Non-pigmented ciliary epithelial cell (primary cell): ENCODE measurements at regions not wholly inside any gene's neighbourhood (a gene's known extent, or its start where the extent isn't known, plus 50 kb on each side); places are given as distances from the start of the nearest gene placed in this dataset.
"Not testable (repeated sequence)": the region's sequence is repeated elsewhere in the genome, so short reads cannot be mapped to it uniquely, and the experiment has no call there.

ENCODE experiments used
- DNase-seq: peaks from one replicate; pipeline ENCODE4 v3.0.0-alpha.2; 2010; ENCODE audit warnings: low read depth

DNA sequence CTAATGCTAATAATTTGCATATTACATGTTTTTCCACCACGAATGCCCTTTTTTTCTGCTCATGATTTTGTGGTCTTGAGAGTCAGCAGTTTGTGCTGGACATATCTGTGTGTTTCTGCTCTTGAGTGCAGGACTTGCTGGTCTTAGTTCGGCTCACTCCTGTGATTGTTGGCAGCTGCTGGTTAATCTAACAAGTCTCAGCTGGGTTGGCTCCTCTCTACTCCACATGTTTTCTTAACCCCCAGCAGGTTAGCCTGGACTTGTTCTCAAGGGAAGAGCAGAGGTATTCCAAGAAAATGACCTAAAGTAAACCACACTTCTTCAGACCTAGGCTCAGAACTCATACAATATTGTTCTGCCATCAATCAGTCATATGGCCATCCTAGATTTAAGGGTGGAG, 1238.9 kb downstream of the XPNPEP1 start:
- DNase-seq = peak; percentile 20

DNA sequence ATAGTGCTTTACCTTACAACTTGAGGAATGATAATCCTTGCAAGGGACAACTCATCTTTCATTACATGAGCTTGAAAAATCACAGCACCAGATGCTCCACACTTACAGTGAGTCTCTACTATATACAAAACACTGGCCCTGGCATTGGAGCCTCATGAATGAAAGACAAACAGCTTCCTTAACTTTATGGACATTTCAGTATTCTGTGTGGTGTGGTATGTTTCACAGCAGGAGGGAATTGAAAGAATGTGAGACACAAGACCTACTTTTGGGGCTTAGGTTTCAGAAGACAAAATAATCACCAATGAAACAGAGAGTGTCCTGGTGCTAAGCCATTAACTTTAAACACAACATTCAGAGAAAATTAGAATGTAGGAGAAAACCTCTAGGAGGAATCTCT, 1249.6 kb downstream of the XPNPEP1 start:
- no peak for DNase-seq

DNA sequence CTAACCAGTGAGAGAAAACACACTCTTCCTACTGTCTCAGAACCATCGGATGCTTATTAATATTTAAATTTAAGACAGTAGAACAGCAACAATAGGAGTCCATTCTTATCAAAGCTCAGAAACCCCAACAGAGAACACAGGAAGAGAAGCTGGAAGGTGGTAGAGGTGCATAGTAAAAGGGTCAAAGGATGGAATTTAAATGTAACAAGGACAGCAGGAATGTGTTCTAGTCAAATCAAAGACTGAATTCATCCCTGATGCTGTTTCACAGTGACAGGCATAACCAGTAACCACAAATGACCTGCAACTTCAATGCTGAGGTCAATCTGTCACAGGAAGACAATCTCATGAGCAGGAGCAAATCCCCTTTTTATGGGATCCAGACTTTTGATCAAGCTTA, 1259.7 kb downstream of the XPNPEP1 start:
- no peak for DNase-seq

DNA sequence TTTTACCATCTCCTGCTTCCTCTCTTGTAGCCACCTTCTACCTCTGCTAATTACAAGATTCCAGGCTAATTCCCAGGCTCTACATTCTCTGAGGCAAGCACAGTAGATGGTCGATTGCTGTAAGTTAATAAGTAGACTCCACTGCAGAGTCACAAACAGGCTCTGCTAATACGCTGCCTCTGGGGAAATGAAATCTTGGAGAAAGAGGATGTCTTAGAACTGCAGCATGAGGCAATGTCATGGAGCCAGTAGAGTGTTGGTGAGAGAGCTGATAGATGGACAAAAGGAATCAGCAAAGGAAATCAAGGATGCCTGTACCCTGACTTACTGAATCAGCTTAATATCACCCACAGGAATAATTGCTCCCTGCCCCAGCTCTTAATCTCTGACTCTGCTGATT, 1260.3 kb downstream of the XPNPEP1 start:
- no peak for DNase-seq

DNA sequence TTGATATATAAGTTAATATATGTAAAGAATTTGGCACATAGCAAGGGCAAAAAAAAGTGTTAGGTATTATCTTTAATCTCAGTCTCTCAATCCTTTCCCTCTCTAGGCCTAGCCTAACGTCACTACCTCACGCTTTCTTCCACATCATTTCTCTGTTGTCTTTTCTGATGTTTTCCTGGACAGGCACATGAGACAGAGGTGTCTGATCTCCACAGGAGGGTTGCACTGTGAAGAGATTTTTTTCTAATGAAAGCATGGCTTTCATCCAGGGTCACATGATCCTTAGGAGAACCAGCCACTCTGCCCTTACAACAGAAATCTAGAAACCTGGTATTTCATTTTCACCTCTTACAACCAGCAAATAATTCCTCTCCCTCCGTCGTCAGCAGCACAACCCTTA, 1268.3 kb downstream of the XPNPEP1 start:
- DNase-seq = no peak

DNA sequence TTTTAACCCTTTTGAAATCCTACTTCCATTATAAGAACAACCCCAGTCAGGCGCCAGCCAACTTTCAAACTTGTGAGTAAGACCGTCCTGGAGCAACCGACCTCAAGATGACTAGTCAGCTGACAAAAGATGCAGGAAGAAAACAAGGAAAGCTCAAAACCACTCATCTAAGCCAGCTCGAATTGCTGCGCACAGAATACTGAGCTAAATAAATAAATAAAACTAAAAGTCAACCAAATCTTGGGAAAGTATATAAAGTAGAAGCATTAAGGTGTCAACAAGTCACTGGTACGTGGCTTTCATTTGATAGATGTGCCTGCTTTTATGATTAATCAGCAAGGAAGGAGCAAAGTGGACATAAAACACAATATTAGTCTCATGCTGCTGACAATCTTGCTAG, 1269.8 kb downstream of the XPNPEP1 start:
- DNase-seq = no peak

DNA sequence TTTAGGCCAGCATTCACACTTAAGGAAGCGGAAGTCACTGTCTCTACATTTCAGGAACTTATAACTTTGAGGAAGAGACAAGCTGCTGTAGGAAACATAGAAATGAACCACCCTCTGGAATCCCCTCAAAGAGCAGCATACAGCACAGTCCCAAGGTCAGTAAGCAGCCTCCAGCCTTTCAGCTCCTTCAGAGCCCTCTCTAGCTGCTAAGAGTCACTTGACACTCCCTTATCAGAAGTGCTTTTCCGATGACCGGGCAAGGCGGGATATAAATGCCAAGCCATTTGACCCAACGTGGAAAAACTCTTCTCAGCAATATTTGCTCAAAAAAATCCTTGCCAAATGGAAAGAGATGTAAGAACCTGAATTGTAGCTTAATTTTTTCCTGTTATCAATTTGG, 1284.3 kb downstream of the XPNPEP1 start:
- no peak for DNase-seq

DNA sequence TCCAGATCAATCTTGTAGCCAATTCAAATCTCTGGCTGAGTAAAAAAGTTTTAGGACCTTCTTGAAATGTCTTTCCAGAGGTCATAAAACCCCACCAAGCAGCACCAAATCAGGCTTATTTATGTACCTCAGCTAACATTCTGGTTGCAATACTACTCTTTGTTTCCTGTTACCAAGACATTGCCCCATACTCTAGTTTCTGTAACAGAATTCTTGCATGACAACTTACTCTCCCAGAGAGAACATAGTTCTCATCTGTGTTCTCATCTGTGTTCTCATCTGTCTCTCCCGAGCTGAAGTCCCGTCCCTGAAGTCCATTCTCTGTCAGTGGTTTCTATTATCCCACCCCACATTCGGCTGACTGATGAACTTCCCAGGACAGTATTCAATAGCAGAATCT, 1285.1 kb downstream of the XPNPEP1 start:
- no peak for DNase-seq

DNA sequence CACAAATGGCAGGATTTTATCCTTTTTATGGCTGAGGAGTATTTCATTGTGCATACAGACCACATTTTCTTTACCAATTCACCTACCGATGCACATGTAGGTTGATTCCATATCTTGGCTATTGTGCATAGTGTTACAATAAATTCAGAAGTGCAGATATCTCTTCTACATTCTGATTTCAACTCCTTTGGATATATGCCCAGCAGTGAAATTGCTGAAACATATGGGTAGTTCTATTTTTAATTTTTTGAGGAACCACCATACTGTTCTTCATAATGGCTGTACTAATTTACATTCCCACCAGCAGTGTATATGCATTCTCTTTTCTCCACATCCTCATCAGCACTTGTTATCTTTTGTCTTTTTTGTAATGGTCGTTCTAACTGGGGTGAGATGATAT, 1290.3 kb downstream of the XPNPEP1 start:
- no peak for DNase-seq

DNA sequence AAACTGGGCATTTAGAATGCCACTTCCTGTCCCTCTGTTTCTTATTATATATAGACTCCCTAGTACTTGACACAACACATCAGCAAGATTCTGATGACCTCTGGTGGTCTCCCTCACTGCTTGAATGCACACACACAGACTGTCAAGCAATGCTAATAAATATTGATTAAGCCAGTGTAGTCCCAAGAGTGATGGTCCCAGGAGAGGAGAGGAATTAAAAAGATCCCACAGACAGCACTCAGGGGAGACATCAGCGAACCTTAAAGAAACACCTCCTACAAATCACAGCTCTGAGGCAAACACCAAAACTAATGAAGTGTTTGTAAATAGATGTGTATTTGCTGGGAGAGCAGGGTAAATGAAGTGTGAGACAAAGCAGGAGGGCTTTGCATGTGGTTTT, 1291.2 kb downstream of the XPNPEP1 start:
- DNase-seq = no peak

DNA sequence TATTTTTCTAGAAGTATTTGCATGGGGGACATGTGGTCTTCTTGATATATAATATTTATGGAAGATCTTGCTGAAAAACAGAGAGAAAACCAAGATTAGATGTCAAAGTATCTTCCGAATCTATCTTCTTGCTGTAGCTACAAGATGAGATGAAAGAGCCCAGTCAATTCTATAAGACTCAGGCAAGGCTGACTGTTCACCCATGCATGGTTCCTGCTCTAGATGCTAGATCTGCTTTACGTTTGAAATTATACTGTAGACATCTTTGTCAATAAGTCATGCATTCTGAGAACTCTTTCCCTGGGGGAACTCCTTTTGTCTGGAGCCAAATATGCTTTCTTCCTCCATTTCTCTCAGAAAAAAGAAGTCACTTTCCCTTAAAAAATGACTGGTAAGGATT, 1292.0 kb downstream of the XPNPEP1 start:
- DNase-seq = no peak

DNA sequence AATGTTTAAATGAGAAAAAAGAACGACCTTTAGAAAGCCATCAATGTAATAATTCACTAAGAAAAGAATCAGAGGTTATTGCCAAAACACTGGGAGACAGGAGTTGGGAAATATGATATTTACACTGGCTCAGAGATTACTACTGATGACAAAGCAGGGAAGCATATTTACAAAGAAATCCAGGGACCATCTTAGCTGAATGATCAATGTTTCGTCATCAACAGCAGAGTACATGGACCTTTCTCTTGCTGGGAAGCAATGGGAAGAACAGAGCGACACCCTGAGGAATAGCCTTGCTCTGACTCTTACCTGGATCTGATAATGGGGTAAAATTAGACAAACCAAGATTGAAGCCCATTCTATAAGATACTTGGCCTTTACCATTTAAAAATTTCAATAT, 1293.5 kb downstream of the XPNPEP1 start:
- no peak for DNase-seq

DNA sequence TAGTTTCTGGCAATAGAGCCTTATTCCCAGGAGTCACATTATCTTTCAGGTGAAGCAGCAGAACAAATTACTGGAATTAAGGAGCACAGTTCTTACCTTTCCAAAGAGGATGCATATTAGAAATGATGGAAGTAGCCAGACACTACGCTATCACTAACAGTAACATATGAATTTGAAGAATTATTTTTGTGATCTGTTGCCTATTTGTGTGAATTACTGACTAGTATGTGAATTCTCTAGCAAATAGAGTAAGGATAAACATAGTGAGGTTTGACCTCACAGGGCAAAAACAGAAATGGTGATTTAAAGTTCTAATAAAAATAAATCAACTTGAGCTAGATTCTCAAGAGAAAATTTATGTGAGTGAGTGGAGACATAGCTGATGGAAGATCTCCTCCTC, 1299.3 kb downstream of the XPNPEP1 start:
- no peak for DNase-seq

DNA sequence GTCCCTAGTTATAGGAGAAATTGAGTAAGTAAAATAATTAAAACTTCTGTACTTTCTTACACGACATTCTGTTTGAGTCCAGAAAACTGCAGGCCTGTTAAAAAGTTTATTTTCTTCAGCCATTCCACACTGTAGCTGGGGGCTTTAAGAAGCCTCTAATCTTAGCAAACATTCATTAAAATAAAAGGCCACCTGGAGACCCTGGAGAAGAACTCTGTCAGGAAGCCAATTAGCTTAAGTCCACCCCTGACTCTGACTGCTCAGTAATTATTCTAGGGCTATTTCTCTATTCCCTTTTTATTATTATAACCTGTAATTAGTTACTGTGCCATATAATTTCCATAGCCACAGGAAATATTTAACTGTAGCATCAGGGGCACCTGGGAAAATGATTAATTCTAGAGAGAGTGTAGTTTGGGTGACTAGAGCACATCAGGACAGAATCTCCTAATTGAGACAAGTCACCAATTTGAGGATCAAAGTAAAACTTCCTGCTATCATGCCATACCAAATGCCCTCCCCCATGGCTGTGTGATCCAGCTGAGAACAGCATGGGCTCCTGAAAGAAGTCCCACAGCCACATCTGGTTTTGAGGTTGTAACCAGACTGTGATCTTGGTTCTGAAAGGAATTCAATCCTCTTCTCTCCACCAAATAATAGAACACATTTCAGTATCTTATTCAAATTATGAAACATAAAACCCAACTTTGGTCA, 1302.3 kb downstream of the XPNPEP1 start:
- DNase-seq = no peak

DNA sequence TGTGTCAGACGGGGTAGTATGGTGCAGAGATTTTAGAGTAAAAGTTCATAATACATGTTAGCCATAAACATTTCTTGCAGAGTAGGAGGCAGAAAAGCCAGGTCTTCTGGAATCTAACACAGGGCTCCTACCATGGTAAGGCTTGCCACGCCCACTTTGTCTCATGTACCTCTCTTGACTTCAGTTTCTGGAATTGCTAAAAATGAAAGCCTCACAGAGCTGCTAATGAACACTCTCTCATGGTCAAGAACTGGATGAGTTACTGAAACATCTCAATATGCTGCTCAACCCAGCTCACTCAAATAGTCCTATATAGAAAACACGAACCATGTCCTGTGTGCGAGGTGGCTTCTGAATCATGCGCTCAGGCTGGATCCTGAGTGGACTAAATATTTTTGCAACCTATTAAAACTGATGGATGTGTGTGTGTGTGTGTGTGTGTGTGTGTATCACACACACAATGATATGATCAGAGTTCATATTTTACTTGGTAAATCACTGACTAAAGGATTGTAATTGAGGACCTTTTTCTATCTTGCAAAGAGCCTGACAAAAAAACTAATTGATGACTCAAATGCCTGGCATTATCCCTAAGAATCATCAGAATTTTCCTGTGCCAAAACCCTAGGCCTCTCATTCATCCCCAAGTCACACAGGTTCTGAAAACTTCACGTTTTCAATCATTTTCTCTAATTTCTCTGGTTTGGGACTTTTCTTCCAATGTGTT, 1306.6 kb downstream of the XPNPEP1 start:
- no peak for DNase-seq

DNA sequence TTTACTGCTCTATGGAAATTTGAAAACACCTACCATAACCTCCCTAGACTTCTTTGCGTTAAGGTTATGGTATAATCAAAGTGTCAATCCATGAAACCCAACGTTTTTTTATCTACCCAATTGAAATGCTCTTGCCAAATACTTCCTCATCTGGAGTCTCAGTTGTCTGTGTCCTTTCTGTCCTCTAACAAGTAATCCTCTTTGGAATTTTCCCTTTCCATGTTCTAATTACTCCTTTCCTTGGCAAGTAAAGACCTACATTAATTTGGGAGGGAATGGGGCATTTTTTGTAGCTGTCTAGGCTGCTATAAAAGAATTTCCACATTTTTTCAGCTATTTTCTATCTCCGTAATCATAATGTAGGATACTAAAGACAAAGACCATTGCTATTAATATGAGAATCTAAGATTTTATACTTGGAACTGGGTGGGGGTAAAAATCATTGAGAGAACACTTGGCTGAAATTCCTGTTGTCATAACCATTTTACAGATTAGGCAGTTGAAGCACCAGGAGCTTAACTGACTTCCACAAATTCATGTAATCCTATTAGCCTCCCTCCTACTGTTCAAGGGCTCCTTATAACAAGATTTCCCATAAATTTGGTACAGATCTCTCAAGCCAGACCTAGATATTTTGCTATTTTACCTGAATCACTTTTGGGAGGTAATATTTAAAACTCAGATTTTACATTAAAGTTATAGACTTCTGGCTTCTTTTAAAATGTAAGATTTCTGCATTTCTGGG, 1307.6 kb downstream of the XPNPEP1 start:
- DNase-seq = no peak

DNA sequence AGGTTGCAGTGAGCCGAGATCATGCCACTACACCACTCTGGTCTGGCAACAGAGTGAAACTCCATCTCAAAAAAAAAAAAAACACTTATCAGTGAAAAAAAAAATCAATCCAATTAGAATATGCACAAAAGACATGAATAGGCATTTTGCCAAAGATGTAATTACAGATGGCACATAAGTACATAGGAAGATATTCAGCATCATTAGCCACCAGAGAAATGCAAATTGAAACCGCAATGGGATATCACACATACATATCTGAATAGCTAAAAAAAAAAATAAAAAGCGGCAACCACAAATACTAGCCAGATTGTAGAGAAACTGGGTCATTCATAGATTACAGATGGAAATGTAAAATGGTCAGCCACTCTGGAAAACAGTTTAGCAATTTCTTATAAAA, 1310.8 kb downstream of the XPNPEP1 start:
- no peak for DNase-seq

DNA sequence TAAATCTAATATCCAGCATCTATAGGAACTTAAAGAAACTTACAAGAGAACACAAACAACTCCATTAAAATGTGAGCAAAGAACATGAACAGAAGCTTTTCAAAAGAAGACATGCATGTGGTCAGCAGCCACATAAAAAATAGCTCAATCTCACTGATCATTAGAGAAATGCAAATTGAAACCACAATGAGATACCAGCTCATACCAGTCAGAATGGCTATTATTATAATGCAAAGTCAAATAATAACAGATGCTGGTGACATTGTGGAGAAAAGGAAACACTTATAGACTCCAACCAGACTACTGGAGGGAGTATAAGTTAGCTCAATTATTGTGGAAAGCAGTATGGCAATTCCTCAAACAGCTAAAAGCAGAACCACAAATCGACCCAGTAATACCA, 1314.5 kb downstream of the XPNPEP1 start:
- DNase-seq = no peak

DNA sequence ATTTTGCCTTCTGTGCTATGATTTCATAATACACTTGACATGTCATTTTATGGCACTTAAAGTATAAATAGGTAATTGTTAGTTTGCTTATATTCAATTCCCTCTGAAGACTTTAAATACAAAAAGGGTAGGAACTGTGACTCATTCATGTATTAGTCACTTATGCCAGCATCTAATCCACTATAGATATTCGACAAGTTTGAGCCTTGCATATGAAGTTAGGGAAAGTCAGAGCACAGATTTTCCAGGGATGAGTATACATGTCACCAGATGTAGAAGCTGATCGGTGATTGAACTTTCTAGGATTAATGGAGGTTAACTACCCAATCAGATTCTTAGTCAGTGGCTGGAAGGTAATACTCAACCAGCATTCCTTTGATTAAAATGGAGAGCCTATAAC, 1321.5 kb downstream of the XPNPEP1 start:
- DNase-seq = no peak

DNA sequence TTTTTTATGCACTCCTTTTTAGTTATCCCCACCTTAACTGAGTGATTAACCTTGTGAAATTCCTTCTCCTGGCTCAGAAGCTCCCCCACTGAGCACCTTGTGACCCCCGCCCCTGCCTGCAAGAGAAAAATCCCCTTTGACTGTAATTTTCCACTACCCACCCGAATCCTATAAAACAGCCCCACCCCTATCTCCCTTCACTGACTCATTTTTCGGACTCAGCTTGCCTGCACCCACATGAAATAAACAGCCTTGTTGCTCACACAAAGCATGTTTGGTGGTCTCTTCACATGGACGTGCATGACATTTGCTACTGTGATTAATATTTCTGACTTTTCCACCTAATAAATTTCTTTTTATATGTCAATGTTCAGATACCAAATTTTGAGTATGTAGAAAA, 1322.8 kb downstream of the XPNPEP1 start:
- DNase-seq = not testable (repeated sequence)

DNA sequence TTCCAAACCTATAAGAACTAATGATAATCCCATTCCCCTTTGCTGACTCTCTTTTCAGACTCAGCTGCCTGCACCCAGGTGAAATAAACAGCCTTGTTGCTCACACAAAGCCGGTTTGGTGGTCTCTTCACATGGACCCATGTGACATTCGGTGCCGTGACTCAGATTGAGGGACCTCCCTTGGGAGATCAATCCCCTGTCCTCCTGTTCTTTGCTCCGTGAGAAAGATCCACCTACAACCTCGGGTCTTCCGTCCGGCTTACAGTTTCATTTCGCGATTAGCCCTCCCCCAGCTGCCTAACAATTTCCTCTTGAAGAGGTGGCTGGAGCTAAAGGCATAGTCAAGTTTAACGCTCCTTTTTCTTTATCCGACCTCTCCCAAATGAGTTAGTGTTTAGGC, 1324.0 kb downstream of the XPNPEP1 start:
- not testable (repeated sequence) for DNase-seq

DNA sequence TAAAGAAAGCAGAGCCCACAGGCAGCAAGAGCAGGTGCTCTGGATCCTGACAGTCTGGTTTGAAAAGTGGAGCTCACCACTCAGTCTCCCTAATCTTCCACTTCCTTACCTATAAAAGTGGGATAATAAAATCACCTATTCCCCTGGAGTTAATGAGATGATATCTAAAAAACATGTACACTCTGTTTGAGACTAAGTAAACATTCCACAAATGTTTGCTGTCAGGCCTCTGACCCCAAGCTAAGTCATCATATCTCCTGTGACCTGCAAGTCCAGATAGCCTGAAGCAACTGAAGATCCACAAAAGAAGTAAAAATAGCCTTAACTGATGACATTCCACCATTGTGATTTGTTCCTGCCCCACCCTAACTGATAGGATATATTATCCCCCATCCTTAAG, 1324.5 kb downstream of the XPNPEP1 start:
- no peak for DNase-seq

DNA sequence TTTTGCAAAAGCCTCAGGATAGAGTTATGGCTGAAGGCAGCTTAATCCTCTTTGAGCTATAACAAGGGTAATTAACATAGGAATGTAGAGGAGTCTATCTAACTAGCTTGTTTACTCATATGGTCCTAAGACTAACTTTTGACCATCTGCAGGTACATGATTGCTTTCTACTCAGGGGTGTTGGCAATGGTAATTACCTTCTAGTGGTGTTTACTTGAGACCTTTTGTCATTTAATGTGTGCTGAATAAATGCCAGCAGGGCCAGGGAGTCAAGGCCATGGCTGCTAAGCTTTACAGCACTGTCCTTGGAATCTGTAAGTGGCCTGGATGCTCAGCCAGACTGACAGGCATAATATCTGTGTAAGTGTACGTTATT, 1325.0 kb downstream of the XPNPEP1 start:
- no peak for DNase-seq
